Mucosa of descending colon (tissue), 3 donors: ENCODE measurements at regions not wholly inside any gene's neighbourhood (a gene's known extent, or its start where the extent isn't known, plus 50 kb on each side); places are given as distances from the start of the nearest gene placed in this dataset.
A peak's percentile ranks its signal among the peaks of the same experiment; 100 is the strongest.

ENCODE experiments used
- ATAC-seq: fragments of 200-7000 bp; cut with Tn5 transposase; one replicate; pipeline ENCODE4 v1.9.1; 2020; ENCODE audit warnings: mild to moderate bottlenecking, moderate library complexity
- DNase-seq, 3 donors: peaks; one replicate each; pipeline ENCODE4 v3.0.0-alpha.2; 2020
- H3K36me3 ChIP-seq: fragments of 200-600 bp; one replicate; pipeline ENCODE4 v1.8.0; 2021; ENCODE audit warnings: low read depth, mild to moderate bottlenecking
- H3K4me1 ChIP-seq: fragments of 200-600 bp; one replicate; pipeline ENCODE4 v1.8.0; 2021; ENCODE audit warnings: low read depth, mild to moderate bottlenecking
- H3K4me3 ChIP-seq: fragments of 200-600 bp; one replicate; pipeline ENCODE4 v1.8.0; 2021; ENCODE audit warnings: mild to moderate bottlenecking
- H3K9me3 ChIP-seq: fragments of 200-600 bp; one replicate; pipeline ENCODE4 v1.8.0; 2021; ENCODE audit warnings: mild to moderate bottlenecking
- intact Hi-C, 2 donors: fragments of 100-400 bp; cut with DNase I in 1 of 2; cut with micrococcal nuclease in 1 of 2; formaldehyde crosslinking; loops; one replicate each; pipeline versions ENCODE4 v1.11.0 to v1.11.1; 2022; cut with DNase I, micrococcal nuclease
- TF ChIP-seq, protein P1 (sequence below): fragments of 200-600 bp; IDR thresholded peaks from one replicate; pipeline ENCODE4 v1.8.0; 2022; ENCODE audit warnings: antibody characterized with exemption, mild to moderate bottlenecking
- donor health status: DM: no; HTN: no; CAD: no; lungs with moderate emphysema.
- donor health status: DM: no; HTN: no; CAD: no.
- donor health status: DM: no; HTN: yes; CAD: no.

GRCh38 chr18:24924066-24924716 is 427.8 kb downstream of the ZNF521 start:
- H3K4me1 ChIP-seq = peaks cover 4% of the 10 kb centered on the region
- TF ChIP-seq, protein P1, sequence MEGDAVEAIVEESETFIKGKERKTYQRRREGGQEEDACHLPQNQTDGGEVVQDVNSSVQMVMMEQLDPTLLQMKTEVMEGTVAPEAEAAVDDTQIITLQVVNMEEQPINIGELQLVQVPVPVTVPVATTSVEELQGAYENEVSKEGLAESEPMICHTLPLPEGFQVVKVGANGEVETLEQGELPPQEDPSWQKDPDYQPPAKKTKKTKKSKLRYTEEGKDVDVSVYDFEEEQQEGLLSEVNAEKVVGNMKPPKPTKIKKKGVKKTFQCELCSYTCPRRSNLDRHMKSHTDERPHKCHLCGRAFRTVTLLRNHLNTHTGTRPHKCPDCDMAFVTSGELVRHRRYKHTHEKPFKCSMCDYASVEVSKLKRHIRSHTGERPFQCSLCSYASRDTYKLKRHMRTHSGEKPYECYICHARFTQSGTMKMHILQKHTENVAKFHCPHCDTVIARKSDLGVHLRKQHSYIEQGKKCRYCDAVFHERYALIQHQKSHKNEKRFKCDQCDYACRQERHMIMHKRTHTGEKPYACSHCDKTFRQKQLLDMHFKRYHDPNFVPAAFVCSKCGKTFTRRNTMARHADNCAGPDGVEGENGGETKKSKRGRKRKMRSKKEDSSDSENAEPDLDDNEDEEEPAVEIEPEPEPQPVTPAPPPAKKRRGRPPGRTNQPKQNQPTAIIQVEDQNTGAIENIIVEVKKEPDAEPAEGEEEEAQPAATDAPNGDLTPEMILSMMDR = no peak
- no peak for ATAC-seq
- H3K4me3 ChIP-seq = no peak overlapping the region
- no peak for DNase-seq
- intact Hi-C loops = no loop called here
- H3K9me3 ChIP-seq = no peaks in the 10 kb centered on the region
- H3K36me3 ChIP-seq = no peaks in the 10 kb centered on the region

DNA sequence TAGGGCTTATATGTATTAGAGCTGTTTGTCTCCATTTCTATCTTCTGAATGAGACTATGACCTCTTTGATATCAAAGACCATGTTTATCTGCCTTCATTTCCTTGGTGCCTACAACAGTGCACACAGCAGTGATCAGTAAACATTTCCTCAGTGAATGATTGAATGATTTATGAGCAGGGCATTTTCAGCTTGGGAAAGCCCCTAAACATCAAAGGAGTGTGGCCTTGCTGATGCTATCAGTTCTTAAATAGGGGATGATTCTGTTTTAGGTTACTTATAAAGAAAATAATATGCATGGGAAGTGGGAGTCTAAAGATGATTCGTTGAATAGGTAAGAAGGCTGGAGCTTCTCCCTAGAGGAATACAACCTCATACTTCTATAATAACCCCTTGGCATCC is 425.3 kb downstream of the ZNF521 start:
- Histone ChIP-seq H3K4me1 (peaks cover 8% of the 10 kb centered on the region), H3K36me3 (no peaks in the 10 kb centered on the region), H3K9me3 (no peaks in the 10 kb centered on the region), H3K4me3 (no peak overlapping the region)
- intact Hi-C loops = no loop called here
- TF ChIP-seq, protein P1 = no peak
- DNase-seq = no peak
- no peak for ATAC-seq

- intact Hi-C loops = no loop called here
Measured at GRCh38 chr18:24928301-24928878, 423.6 kb downstream of the ZNF521 start.

DNA sequence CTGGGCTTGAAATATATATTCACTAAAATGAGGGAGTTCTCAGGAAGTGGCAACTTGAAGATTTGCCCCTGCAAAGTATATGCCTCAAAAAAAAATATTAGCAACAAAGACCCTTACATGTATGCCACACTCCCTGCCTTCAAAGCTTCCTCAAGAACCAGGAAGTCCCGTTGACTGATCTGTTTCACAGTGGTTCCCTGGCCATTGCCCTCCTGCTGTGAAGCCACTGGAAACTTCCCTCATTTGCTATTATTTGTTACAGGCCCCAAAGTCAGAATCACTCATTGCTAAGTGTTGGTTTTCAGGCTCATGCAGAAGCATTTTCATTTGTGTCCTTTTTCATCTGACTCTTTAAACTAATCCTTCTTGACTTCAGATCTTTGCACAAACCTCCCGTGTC is 421.5 kb downstream of the ZNF521 start:
- Histone ChIP-seq H3K36me3 (no peaks in the 10 kb centered on the region), H3K4me1 (peaks cover 4% of the 10 kb centered on the region), H3K9me3 (no peaks in the 10 kb centered on the region), H3K4me3 (no peak overlapping the region)
- ATAC-seq (no peak), DNase-seq (no peak)
- TF ChIP-seq, protein P1 = no peak
- intact Hi-C loops = no loop called here

More at GRCh38 chr18:24928301-24928878, 423.6 kb downstream of the ZNF521 start:
- H3K36me3 ChIP-seq = no peaks in the 10 kb centered on the region
- TF ChIP-seq, protein P1 = no peak
- no peak overlapping the region for H3K4me3 ChIP-seq
- H3K9me3 ChIP-seq = no peaks in the 10 kb centered on the region
- peaks cover 4% of the 10 kb centered on the region for H3K4me1 ChIP-seq
- no peak for DNase-seq
- no peak for ATAC-seq

DNA sequence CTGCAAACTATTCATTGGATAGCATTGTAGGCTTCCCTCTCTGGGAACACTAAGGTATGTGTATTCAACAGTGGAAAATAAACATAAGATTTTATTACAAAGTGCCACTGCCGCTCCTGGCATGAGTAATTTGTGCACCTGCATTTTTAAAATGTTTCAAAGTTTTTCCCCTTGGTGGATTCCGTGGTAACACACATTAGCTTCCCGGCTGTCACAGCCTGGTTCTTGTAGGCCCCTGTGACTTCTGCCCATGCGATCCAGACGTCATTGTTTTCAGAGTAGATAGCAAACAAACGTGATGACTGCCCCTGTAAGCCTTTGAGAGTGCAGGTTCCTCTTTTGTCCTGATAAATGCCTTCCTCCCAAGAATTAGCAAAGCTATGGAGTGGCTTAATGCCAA is 421.0 kb downstream of the ZNF521 start:
- TF ChIP-seq, protein P1 = no peak
- Histone ChIP-seq H3K36me3 (no peaks in the 10 kb centered on the region), H3K4me1 (peaks cover 4% of the 10 kb centered on the region), H3K9me3 (no peaks in the 10 kb centered on the region), H3K4me3 (no peak overlapping the region)
- intact Hi-C loops = no loop called here
- peak; percentile 75 for ATAC-seq
- no peak for DNase-seq
